HepG2 (cell line): ENCODE measurements at regions not wholly inside any gene's neighbourhood (a gene's known extent, or its start where the extent isn't known, plus 50 kb on each side); places are given as distances from the start of the nearest gene placed in this dataset.

Source experiments
- BCLAF1 ChIP-seq: fragments of 450-650 bp; IDR thresholded peaks from 2 replicates; pipeline ENCODE4 v1.6.1; 2017; ENCODE audit warnings: mild to moderate bottlenecking
- BRCA1 ChIP-seq: sonication (generic); formaldehyde crosslinking; IDR thresholded peaks from 2 replicates; pipeline ENCODE4 v1.4.0; 2020; ENCODE audit warnings: missing genetic modification reagents
- BRD4 ChIP-seq: sonication (generic); formaldehyde crosslinking; IDR thresholded peaks from 2 replicates; pipeline ENCODE4 v1.4.0; 2020; ENCODE audit warnings: missing genetic modification reagents
- CREB1 ChIP-seq, 2 experiments: fragments of 450-650 bp in 1 of 2; IDR thresholded peaks; 2 replicates each; pipeline ENCODE4 v1.6.1; 2016 to 2017; ENCODE audit warnings: control low read depth in 1 of 2, mild to moderate bottlenecking in 1 of 2, missing compliant biosample characterization in 1 of 2, missing genetic modification characterization in 1 of 2
- DNMT1 ChIP-seq: sonication (generic); formaldehyde crosslinking; IDR thresholded peaks from 2 replicates; pipeline ENCODE4 v1.5.1; 2020; ENCODE audit warnings: mild to moderate bottlenecking, missing genetic modification reagents
- RBAK ChIP-seq: sonication (generic); formaldehyde crosslinking; IDR thresholded peaks from 2 replicates; pipeline ENCODE4 v1.5.1; 2020; ENCODE audit warnings: mild to moderate bottlenecking, missing genetic modification reagents
- RERE ChIP-seq: IDR thresholded peaks from 2 replicates; pipeline ENCODE4 v1.6.1; 2016; ENCODE audit warnings: low read depth, missing genetic modification reagents, missing compliant biosample characterization
- SMARCE1 ChIP-seq: fragments of 450-650 bp; IDR thresholded peaks from 2 replicates; pipeline ENCODE4 v1.6.1; 2017; ENCODE audit warnings: borderline replicate concordance
- SRSF1 ChIP-seq: fragments of 200-400 bp; formaldehyde crosslinking; optimal IDR thresholded peaks from 2 replicates; pipeline ENCODE3; 2017; ENCODE audit warnings: mild to moderate bottlenecking, low read depth, low read length, moderate library complexity
- ZFYVE20 ChIP-seq: sonication (generic); formaldehyde crosslinking; IDR thresholded peaks from 2 replicates; pipeline ENCODE4 v1.8.0; 2023; ENCODE audit warnings: low read depth, mild to moderate bottlenecking, moderate library complexity, missing genetic modification reagents, borderline replicate concordance
- ZNF232 ChIP-seq: sonication (generic); formaldehyde crosslinking; IDR thresholded peaks from 2 replicates; pipeline ENCODE4 v1.4.0; 2020; ENCODE audit warnings: missing genetic modification reagents, borderline replicate concordance
- ZNF292 ChIP-seq: sonication (generic); formaldehyde crosslinking; IDR thresholded peaks from 2 replicates; pipeline ENCODE4 v1.8.1; 2022; ENCODE audit warnings: mild to moderate bottlenecking, low read depth, missing genetic modification reagents, borderline replicate concordance
- ZNF383 ChIP-seq: sonication (generic); formaldehyde crosslinking; IDR thresholded peaks from 2 replicates; pipeline ENCODE4 v1.4.0; 2020; ENCODE audit warnings: missing genetic modification reagents, mild to moderate bottlenecking, borderline replicate concordance
- ZNF547 ChIP-seq: sonication (generic); formaldehyde crosslinking; IDR thresholded peaks from 2 replicates; pipeline ENCODE4 v1.5.1; 2020; ENCODE audit warnings: mild to moderate bottlenecking, missing genetic modification reagents
- ZNF589 ChIP-seq: sonication (generic); formaldehyde crosslinking; conservative IDR thresholded peaks from 2 replicates; pipeline ENCODE4 v1.8.0; 2022; ENCODE audit warnings: mild to moderate bottlenecking, moderate library complexity, missing genetic modification reagents
- ZSCAN21 ChIP-seq: sonication (generic); formaldehyde crosslinking; IDR thresholded peaks from 2 replicates; pipeline ENCODE4 v1.8.0; 2022; ENCODE audit warnings: mild to moderate bottlenecking, missing genetic modification reagents, moderate library complexity, borderline replicate concordance
- ZSCAN31 ChIP-seq: sonication (generic); formaldehyde crosslinking; IDR thresholded peaks from 2 replicates; pipeline ENCODE4 v1.5.0; 2020; ENCODE audit warnings: low read depth, mild to moderate bottlenecking, missing genetic modification reagents
- TF ChIP-seq, protein P1 (sequence below): sonication (generic); formaldehyde crosslinking; IDR thresholded peaks from 2 replicates; pipeline ENCODE4 v1.8.1; 2022; ENCODE audit warnings: low read depth, mild to moderate bottlenecking, missing genetic modification reagents

GRCh38 chr20:4592316-4593148 lies 93.7 kb upstream of the PRNP start (continued):
- no peak for TF ChIP-seq ZNF232
- no peak for TF ChIP-seq BCLAF1
- TF ChIP-seq RBAK (CRISPR knock-in tag), result no peak
- 0 out of 2 replicates have a peak, but pooled peaks have one; percentile 49 for TF ChIP-seq ZNF589 (CRISPR knock-in tag)
- TF ChIP-seq, protein P1, sequence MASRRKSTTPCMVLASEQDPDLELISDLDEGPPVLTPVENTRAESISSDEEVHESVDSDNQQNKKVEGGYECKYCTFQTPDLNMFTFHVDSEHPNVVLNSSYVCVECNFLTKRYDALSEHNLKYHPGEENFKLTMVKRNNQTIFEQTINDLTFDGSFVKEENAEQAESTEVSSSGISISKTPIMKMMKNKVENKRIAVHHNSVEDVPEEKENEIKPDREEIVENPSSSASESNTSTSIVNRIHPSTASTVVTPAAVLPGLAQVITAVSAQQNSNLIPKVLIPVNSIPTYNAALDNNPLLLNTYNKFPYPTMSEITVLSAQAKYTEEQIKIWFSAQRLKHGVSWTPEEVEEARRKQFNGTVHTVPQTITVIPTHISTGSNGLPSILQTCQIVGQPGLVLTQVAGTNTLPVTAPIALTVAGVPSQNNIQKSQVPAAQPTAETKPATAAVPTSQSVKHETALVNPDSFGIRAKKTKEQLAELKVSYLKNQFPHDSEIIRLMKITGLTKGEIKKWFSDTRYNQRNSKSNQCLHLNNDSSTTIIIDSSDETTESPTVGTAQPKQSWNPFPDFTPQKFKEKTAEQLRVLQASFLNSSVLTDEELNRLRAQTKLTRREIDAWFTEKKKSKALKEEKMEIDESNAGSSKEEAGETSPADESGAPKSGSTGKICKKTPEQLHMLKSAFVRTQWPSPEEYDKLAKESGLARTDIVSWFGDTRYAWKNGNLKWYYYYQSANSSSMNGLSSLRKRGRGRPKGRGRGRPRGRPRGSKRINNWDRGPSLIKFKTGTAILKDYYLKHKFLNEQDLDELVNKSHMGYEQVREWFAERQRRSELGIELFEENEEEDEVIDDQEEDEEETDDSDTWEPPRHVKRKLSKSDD (CRISPR knock-in tag), result no peak
- TF ChIP-seq SRSF1, result peak; percentile 61
- TF ChIP-seq ZNF292 (CRISPR knock-in tag), result no peak
- TF ChIP-seq ZFYVE20 (CRISPR knock-in tag), result no peak
- no peak for TF ChIP-seq ZNF383 (CRISPR knock-in tag)
- no peak for TF ChIP-seq BRD4 (CRISPR knock-in tag)
- peak; percentile 96; the same call in 1 of the 2 replicates for TF ChIP-seq DNMT1
- TF ChIP-seq RERE, result no peak
- TF ChIP-seq ZSCAN31 (CRISPR knock-in tag), result peak; percentile 87; the same call in 1 of the 2 replicates
- no peak for TF ChIP-seq BRCA1 (CRISPR knock-in tag)
- peak; percentile 91; the same call in 1 of the 2 replicates for TF ChIP-seq ZNF547 (CRISPR knock-in tag)
- peak; percentile 55; the same call in 1 of the 2 replicates for TF ChIP-seq ZSCAN21 (CRISPR knock-in tag)
- no peak for TF ChIP-seq CREB1 (IDR thresholded peaks at IDR 0.05)
- TF ChIP-seq CREB1 (CRISPR knock-in tag; IDR thresholded peaks at IDR 0.05), result no peak
- TF ChIP-seq SMARCE1, result no peak
